Fibroblast of peridontal ligament (primary cell): ENCODE measurements at regions not wholly inside any gene's neighbourhood (a gene's known extent, or its start where the extent isn't known, plus 50 kb on each side); places are given as distances from the start of the nearest gene placed in this dataset.

Experiments used
- DNase-seq: peaks from one replicate; pipeline ENCODE4 v3.0.0-alpha.2; 2010; ENCODE audit errors: extremely low read depth

DNA sequence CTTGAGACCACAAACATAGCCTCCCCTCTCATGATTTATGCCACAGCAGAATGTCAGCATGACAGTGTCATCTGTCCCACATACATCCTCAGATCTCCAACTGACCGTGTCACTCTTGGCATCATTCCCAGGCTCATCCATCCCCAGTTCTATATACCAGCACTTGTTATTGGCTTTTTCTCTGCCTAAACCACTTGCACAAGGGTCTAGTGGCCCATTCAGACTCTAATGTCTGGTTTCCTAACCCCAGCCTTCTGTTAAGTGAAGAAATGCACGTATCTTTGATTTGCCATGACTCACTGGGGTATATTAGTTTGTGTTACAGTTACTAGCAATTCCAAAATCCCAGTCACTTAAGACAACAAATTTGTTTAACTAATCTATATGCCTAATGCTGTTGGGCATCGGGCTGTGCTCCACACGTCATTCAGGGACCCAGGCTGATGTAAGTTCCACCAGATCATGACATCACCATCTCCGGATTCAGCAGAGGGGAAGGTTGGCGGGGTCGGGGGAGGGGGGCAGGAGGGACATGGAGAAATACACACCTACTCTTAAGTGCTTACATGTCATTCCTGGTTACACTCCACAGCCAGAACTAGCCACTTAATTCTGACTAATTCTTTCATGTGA, 517.4 kb downstream of the BUD13 start:
- DNase-seq, result no peak

DNA sequence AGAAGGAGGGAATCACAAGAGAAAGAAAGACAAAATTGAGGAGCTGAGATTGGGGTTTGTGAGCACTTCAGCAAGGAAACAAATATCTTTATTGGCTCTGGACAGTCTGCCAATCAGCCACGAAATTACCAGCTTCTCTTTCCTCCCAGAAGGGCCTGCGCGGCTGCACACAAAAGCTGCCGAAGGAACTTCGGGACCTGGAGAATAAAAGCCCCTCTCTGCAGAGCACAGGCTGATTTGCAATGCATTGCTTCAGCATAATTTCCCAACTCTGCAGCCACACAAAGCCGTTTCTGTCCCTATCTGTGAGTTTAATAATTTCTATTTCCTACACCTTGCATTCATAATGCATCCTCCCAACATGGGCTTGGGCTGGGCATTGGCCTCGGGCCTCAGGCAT, 522.6 kb downstream of the BUD13 start:
- no peak for DNase-seq

DNA sequence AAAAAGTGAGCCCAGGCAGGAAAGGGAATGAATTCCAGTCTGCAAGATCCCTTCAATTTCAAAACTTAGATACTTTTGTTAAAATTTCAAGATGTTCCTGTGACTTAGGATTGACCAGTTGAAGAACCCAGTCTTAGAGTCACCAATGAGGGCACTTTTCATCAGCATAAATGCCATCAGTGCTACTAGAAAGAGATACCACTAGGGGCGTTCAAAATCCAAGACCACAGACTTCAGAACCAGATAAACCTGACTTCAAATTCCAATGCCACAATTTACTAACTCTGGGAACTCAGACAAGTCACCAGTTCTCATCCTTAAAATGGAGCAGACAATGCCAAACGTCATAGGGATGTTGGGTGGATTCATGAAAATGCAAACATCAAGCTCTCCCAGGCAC, 523.2 kb downstream of the BUD13 start:
- no peak for DNase-seq

DNA sequence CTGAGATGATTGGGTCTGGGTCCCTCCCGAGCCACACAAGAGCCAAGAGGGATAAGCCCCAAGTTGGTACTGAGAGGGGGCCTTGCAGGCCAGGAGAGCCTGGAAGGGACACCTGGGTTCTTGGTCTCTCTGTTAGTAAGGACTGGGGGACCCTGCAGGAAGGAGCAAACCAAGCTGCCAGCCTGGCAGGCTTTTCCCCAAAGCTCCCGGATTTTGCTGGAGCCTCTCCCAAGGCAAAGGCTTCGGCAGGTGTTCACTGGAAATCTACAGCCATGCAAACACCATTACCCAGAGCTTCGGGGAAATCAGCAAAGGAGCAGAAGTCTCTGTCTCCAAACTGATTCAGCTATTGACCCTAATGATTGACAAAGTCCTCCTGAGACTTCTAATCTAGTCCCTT, 527.9 kb downstream of the BUD13 start:
- DNase-seq, result no peak

DNA sequence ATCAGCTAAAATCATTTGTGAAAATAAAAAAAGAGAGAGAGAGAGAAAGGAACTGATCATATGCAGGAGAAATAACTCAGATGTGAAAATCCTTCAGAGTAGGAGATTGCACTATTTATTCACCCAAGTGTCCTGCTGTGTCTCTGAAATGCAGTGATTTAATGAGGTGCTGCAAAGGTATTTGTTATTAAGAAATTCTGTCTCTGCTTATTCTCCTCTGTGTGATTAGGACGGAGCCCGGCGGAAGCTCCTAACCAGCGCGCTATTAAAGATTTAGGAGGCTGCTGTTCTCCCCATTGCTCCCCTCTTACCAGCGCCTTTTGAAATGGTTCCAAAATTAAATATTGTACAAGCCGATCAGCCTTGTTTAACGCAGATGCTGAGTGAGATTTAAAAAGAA, 528.3 kb downstream of the BUD13 start:
- DNase-seq, result no peak

DNA sequence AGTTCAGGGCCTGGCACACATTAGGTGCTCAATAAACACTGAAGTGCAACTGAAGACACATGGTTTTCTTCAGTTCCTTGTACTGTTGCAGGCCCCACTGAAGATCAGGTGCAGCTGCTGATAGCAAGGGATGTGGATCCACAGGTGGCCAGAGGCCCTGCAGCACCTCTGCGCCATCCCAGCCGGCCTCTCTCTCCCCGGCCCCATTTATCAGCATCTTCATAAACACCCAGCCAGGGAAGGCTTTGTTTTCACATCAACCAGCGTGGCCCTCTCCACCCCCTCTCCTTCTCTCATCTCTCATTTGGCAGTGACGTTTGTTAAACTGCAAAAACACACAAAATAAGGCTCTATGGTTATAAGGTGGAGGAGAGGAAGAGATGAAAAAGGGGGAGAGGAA, 528.8 kb downstream of the BUD13 start:
- DNase-seq, result no peak

DNA sequence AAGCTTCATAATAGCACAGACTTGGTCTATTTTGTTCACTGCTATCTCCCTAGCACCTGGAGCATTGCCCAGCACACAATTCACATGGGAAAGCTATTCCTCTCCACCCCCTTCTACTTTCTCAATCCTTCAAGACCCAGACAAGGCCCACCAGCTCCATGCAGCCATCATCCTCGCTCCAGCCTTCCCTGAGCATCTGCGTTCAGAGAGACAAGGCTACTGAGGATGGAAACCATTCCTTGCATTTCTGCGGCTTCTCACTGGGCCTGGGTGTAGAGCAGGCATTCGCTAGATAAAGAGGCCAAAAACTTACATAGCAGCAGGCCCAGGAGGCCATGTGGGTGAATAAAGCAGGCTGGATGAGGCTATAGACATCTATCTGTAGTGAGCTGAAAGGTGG, 530.8 kb downstream of the BUD13 start:
- DNase-seq, result no peak

DNA sequence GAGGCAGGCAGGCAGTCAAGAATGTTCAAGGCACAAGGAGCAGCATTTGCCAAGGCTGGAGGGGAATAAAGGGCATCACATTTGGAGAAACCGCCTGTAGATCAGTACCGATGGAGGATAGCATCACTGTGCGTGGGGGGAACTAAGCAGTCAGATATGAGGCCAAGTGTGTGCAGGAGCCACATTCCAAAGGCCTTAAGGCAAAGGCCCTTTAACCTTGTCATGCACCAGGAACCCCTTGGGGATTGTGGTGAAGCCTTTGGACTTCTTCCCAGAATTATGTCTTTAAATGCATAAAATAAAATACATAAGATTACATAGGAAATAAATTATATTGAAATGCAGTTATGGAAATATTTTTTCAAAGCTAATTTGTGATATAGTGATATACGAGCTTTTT, 532.1 kb downstream of the BUD13 start:
- peak; percentile 2 for DNase-seq

DNA sequence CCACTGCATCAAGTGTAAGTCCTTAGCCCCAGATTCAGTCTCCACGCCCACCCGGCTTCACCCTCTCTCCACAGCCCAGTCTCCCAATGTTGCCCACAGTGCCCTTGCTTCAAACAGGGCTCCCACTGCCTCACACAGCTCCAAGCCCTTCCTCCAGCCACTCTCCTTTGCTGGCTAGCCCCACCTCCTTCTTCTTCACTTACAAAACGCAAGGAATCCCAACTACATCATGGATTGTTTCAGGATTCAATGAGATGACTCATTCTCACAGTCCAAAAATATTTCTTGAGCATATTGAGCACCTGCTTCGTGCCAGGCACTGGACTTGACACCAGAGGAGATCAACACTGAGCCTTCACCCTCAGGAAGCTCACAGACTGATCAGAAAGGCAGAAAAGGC, 533.5 kb downstream of the BUD13 start:
- DNase-seq, result no peak

DNA sequence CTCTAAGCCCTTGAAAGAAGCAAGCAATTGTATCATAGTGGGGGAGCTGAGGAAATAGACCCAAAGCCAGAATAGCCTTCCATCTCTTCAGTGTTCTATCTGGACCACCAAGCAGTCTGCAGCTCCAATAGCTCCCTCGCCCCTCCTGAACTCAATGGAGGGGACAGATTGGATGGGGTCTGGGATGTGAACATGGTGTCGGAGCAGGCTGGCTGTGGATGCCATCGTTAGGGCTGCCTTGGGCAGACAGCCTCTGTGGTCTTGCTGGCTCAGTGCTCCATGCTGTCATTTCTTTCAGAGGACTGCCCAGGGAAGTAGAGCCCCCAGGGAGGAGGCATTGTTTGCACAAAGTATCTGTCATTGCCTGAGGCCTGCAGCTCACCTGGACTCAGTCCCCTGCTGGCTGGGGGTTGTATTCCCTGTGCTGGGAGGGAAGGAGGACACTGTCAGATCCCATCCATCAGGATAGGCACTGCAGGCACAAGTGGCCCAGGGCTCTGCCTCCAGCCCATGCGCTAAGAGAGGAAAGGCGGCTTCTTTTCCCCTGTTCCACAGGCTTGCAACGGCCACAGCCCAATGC, 537.7 kb downstream of the BUD13 start:
- DNase-seq, result no peak

DNA sequence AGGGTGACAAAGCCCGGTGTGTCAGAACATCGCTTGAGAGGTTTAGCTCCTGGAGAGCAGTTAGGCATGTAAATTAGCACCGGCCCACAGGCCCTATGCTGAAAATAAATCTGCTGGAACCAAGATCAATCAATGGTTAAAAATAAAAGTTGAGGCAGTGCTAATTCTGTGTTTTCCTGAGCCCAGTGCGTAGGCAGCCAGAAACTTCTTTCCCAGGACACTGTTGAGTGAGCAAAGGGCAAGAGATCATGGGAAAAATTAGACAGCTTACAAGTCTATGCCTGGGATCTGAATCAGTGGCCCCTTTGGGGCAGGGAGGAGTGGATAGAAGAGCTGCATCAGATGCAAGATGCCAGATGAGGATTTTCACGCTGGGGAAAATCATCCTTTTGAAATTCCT, 539.2 kb downstream of the BUD13 start:
- no peak for DNase-seq

DNA sequence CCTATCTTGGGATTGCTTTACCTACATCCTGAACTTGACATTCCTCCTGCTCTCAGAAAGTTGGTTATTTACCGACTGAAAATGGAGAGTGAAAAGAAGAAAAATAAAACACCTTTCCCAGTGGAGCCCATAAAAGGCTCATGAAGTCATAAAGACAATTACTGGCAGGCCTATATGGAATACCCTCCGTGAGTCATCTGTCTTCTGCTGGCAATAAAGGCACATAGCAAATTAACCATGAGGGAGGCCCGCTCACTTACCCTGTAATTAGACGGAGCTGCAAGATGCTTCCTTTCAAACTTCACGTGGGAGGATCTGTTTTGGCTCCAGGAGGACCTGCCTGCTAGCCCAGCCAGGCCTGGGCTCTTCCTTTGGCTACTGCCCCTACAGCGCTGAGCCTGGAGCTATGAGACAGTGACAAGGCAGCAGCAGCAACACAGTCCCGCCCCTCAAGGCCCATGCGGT, 540.4 kb downstream of the BUD13 start:
- no peak for DNase-seq

DNA sequence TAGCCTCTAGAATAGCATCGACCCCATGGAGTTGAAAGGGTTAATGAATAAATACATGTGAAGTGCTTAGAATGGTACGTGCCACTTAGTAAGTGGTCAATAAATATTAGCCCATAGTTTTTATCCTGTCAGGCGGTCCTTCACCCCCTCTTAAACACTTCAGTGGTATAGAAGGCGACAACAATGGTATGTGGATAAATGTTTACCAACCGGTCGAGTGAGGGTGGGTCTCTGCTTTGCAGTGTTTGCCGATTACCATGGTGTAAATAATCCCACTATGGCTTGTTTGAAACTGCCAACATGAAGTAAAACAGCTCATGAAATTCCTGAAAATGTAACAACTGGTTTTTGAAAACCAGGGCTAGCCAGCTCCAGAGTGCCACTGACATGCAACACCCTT, 541.2 kb downstream of the BUD13 start:
- no peak for DNase-seq

DNA sequence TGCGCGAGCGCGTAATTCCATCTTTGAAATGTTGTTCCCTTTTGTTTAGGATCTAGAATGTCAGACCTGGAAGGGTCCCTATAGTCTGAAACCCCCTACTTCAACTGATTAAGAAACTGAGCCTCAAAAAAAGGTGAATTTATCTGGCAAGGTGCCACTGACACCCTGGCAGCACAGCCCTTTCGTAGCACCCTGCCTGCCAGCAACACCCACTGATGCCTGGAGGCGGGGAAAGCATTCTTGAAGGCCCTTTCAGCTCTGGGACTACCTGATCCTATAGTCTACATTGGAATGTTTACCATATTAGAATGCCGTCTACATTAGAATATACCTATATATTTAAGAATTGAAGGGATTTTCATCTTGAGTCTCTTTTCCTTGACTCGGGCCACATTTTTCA, 542.3 kb downstream of the BUD13 start:
- no peak for DNase-seq

DNA sequence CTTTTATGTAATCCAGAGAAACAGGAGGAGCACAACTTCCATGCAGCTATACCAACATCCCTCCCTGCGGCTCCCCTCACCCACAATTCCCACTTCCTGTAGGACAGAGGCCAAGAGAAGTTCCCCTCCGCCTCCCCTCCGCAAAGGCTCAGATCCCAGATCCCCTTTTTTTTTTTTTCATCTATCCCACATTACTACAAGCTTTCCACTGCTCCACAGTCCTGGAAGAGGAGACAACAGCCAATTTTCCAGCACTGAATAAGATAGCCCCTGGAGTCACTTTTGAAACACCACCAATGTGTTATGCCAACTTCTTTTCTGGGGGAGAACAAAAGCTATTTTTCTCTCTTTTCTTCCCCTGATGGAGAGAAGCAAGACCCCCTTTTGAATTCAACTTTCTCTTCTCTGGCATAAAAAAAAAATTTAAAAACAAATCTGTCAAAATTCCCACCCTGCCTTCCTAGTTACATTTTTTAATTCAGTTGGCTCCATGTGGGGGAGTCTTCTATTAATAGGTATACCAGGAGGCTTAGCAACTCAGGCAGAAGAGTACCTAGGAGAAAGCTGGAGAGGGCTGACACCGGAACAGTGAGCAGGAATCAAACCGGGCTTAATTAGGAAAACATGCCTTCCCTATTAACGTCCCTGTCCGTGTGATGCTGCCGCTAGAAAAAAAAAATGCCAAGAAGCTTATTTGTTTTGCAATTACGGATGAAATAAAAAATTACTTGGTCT, 543.4 kb downstream of the BUD13 start:
- no peak for DNase-seq

DNA sequence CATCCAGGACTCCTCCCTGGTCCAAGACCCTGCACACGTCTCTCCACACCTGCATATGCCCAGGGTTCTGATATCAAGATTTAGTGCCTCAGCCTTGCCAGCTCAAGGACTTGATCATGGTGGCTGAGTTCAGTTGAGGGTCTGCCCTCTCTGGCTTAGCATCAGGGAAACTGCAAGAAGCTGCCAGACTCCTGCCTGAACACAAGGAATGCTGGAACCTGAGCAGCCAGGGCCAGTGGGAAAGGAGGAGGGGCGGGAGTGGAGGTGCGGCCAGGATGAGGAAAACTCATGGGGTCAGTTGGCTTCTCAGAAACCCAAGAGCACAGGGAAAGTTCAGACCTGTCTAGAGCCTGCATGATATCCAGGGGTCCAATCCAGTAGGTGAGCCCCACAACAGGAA, 546.1 kb downstream of the BUD13 start:
- no peak for DNase-seq

DNA sequence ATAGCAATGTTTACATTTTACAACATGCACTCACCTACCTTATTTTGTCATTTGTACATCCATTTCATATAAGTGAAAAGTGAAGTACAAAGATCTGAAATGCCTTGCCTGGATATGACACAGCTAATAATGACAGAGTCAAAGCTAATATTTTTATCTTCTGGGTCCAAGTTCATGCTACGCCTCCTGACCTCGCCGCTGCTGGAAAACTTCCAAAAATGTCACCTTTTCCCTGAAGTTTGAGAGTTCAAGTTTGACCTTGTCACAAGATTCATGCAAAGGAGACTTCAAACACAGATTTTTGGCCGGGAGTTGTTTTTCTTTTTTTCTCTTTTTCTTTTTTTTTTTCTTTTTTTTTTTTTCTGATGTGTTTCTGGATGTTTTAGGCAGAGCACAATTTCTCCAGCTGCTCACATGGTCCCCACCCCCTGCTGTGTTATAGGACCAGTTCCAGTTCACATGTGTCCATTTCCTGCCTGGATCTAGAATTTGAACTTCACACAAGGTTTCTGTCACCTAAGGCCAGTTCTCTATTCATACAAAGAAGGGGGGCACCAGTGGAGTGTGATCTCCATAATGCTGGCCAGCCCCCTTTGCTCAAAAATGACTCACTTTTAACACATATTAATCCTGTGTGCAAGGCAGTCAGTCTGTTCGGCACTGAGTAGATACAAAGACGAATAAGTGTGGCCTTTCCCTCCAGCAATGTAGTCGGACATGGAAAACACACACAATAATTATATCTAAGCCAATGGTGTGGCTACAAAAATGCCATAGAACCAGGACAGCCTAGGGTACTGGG, 546.8 kb downstream of the BUD13 start:
- no peak for DNase-seq

DNA sequence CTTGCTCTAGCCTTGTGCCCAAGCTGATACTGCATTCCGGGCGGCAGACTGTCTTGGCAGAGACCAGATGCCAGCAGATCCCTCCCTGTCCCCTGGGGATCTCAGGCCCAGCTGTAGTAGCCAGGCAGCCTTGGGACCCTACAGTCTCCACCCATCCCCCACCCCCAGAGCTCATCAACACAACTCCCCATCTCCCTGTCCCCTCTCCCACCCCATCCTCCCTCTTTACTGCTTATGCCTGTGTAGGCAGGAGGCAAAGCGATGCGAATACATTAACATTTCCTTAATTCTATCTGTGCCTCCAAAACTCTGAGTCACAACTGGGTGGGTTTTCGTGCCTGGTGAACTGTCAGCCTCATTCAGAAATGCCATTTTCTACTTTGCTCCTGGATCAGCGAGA, 547.6 kb downstream of the BUD13 start:
- no peak for DNase-seq

DNA sequence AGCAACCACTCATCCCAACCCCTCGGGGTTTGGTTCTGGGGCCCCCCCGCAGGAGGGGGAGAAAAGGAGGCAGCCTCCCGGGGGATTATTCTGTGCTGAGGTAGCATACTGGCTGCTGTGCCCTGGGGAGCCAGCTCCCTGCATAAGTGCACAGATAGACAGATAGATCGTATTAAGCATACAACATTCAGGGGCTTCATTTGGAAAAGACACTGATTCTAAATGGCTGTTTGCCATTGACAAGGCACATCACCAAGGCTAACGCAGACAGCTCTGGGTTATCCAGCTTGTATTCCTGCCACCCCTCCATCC, 547.9 kb downstream of the BUD13 start:
- DNase-seq, result no peak

DNA sequence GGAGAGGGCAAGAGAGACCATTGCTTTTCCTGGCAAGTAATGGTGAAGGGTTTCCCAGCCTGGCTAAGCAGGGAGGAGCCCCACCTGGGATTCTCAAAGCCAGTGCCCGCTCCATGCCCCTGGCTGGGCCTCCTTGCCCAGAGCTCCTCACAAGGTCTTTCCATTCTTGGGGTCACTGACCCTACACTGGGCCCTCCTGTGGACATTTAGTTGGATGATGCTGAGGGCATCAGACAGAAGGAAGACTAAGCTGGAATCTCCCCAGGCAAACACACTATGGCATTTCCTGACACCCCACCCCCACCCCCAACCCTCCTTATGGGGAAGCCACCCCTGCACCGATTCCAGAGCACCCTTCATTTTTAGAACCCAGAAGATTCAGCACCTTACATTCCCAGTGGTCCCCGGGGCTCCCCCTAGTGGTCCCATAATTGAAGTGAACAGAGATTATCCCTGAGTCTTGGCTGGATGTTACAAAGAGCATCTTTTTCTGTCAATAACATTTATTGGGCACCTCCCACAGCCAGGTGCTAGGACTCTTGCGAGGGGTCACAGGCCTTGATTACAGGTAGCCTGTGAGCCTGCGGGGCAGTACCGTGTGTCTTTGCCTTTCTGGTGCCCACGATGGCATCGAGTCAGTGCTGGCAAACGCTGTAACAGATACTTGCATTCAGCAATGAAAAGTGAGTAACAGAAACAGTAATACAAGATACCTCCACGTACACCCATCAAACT, 548.5 kb downstream of the BUD13 start:
- peak; percentile 18 for DNase-seq

DNA sequence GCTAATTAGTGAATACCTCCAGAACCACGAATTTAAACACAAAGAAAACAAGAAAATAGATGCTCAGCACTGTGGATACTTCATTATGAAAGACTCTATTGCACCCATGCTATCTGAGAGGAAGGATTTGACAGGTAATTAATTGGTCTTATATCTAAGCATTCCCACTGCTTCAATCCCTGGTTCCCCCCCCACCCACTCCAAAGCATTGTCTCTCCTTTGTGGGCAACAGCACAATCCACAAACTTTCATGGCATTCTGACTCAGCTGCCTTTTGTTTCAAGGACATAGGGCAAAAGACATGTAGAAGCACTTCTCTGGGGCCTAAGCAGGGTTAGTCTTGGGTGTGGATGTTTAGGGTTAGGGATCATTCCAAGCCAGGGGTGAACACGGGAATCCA, 551.4 kb downstream of the BUD13 start:
- DNase-seq, result no peak

DNA sequence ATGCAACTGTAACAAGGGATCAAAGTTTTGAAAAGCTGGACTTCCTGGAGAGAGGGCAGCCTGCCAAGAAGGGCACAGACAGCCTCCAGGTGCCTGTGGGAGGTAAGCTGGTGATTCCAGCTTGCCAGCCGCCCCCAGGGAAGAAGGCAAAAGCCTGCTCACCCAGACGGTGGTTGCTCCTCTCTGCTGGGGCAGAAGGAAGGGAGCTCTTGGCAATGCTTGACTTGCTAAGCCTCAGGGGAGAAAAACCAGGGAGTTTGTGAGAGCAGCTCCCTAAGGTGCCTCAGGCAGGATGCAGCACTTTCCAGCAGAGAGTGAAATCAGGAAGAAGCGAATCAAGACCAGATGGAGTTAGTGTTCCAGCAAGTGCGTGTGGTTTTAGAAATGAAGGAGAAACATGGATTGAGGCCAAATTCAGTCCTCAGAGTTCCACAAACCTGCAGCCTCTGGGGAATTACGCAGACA, 553.6 kb downstream of the BUD13 start:
- no peak for DNase-seq
